Gastrocnemius medialis (tissue), 4 donors: ENCODE measurements at regions not wholly inside any gene's neighbourhood (a gene's known extent, or its start where the extent isn't known, plus 50 kb on each side); places are given as distances from the start of the nearest gene placed in this dataset.

Experiments used
- ATAC-seq, 2 donors: fragments of 150-250 bp; one replicate each; pipeline ENCODE4 v1.9.1; 2016
- DNase-seq, 2 donors: peaks; one replicate each; pipeline ENCODE4 v3.0.0-alpha.2; 2019
- H3K27ac ChIP-seq, 4 donors: fragments of 200-600 bp; sonication (generic); 1 replicate in 1 of 4; 2 replicates in 3 of 4; pipeline ENCODE4 v1.5.1; 2016 to 2018; ENCODE audit warnings: mild to moderate bottlenecking in 2 of 4, moderate library complexity in 1 of 4
- H3K27me3 ChIP-seq, 3 donors: fragments of 200-600 bp; sonication (generic) in 2 of 3; 1 replicate in 1 of 3; 2 replicates in 2 of 3; pipeline versions ENCODE4 v1.5.1 to v1.6.0; 2016 to 2019; ENCODE audit warnings: mild to moderate bottlenecking in 1 of 3, moderate library complexity in 1 of 3
- H3K36me3 ChIP-seq, 2 donors: fragments of 200-600 bp; sonication (generic) in 1 of 2; one replicate each; pipeline ENCODE4 v1.5.1; 2017 to 2018
- H3K4me1 ChIP-seq, 2 donors: fragments of 200-600 bp; sonication (generic) in 1 of 2; one replicate each; pipeline ENCODE4 v1.5.1; 2016 to 2017; ENCODE audit warnings: mild to moderate bottlenecking in 2 of 2
- H3K4me3 ChIP-seq, 4 donors: fragments of 200-600 bp; sonication (generic) in 3 of 4; 1 replicate in 1 of 4; 2 replicates in 3 of 4; pipeline ENCODE4 v1.5.1; 2016 to 2019; ENCODE audit warnings: mild to moderate bottlenecking in 2 of 4
- H3K9me3 ChIP-seq, 3 donors: fragments of 200-600 bp; sonication (generic) in 2 of 3; 1 replicate in 1 of 3; 2 replicates in 2 of 3; pipeline ENCODE4 v1.5.1; 2016 to 2019
- POLR2A ChIP-seq, 2 donors: fragments of 450-650 bp; IDR thresholded peaks; one replicate each; pipeline ENCODE4 v1.6.1; 2017; ENCODE audit warnings: antibody characterized with exemption in 2 of 2, mild to moderate bottlenecking in 2 of 2, moderate library complexity in 2 of 2
- in situ Hi-C, 4 donors: fragments of 200-750 bp; cut with MboI; loops; one replicate each; pipeline versions ENCODE4 v1.15.0 to v1.8.0; 2017; ENCODE audit warnings: low sequenced_read_pairs in 4 of 4
- intact Hi-C: fragments of 100-400 bp; cut with DNase I; formaldehyde crosslinking; loops from one replicate; pipeline ENCODE4 v1.15.1; 2023; ENCODE audit warnings: low total_unique reads
- TF ChIP-seq, protein P1 (sequence below), 5 experiments: fragments of 450-650 bp in 3 of 5; fragments of 200-600 bp in 2 of 5; sonication (generic) in 2 of 5; IDR thresholded peaks in 4 of 5; conservative IDR thresholded peaks in 1 of 5; 1 replicate in 4 of 5; 2 replicates in 1 of 5; pipeline ENCODE4 v1.5.1; 2016 to 2019; ENCODE audit warnings: antibody characterized with exemption in 5 of 5, mild to moderate bottlenecking in 3 of 5, moderate library complexity in 3 of 5

- DNase-seq (peak in 1 of 2 donors; percentile 34), ATAC-seq (peak; percentile 73 to 77)
- in situ Hi-C loops (loop anchor here in 1 of 4 donors (10.0 kb wide), 1 partner anchor 51 kb away; no protein-coding TSS in a partner anchor), intact Hi-C loops (loop anchor here (2.0 to 5.0 kb wide), 2 partner anchors 23 to 207 kb away; no protein-coding TSS in a partner anchor)
- no peak overlapping the region for H3K4me3 ChIP-seq
- no peaks in the 10 kb centered on the region for H3K9me3 ChIP-seq
- peaks cover 25 to 37% of the 10 kb centered on the region in 2 donors for H3K4me1 ChIP-seq
- H3K27ac ChIP-seq = peak overlapping the region; percentile 76 to 83 (median 78)
- H3K36me3 ChIP-seq = no peaks in the 10 kb centered on the region
- TF ChIP-seq, protein P1, sequence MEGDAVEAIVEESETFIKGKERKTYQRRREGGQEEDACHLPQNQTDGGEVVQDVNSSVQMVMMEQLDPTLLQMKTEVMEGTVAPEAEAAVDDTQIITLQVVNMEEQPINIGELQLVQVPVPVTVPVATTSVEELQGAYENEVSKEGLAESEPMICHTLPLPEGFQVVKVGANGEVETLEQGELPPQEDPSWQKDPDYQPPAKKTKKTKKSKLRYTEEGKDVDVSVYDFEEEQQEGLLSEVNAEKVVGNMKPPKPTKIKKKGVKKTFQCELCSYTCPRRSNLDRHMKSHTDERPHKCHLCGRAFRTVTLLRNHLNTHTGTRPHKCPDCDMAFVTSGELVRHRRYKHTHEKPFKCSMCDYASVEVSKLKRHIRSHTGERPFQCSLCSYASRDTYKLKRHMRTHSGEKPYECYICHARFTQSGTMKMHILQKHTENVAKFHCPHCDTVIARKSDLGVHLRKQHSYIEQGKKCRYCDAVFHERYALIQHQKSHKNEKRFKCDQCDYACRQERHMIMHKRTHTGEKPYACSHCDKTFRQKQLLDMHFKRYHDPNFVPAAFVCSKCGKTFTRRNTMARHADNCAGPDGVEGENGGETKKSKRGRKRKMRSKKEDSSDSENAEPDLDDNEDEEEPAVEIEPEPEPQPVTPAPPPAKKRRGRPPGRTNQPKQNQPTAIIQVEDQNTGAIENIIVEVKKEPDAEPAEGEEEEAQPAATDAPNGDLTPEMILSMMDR (IDR thresholded peaks at IDR 0.05 in 4 of 5, conservative IDR thresholded peaks at IDR 0.05 in 1 of 5) = peak in 2 of 5 experiments; percentile 12 to 31
- TF ChIP-seq POLR2A (IDR thresholded peaks at IDR 0.05) = no peak
- no peaks in the 10 kb centered on the region for H3K27me3 ChIP-seq
Observed at GRCh38 chr2:47274054-47274782, 94.9 kb upstream of the EPCAM start.

GRCh38 chr2:47272905-47273758, 96.0 kb upstream of the EPCAM start:
- no peaks in the 10 kb centered on the region for H3K27me3 ChIP-seq
- in situ Hi-C loops = loop anchor here in 1 of 4 donors (10.0 kb wide), 1 partner anchor 52 kb away; no protein-coding TSS in a partner anchor
- peak overlapping the region; percentile 76 to 83 (median 78) for H3K27ac ChIP-seq
- H3K4me3 ChIP-seq = peak overlapping the region in 3 of 4 donors; percentile 33 to 41 (median 35)
- intact Hi-C loops = loop anchor here (1.0 to 5.0 kb wide), 4 partner anchors 50 to 356 kb away; no protein-coding TSS in a partner anchor
- TF ChIP-seq POLR2A (IDR thresholded peaks at IDR 0.05) = no peak
- TF ChIP-seq, protein P1 (IDR thresholded peaks at IDR 0.05 in 4 of 5, conservative IDR thresholded peaks at IDR 0.05 in 1 of 5) = no peak
- H3K4me1 ChIP-seq = peaks cover 25 to 38% of the 10 kb centered on the region in 2 donors
- no peak for DNase-seq
- no peaks in the 10 kb centered on the region for H3K9me3 ChIP-seq
- ATAC-seq = no peak
- H3K36me3 ChIP-seq = no peaks in the 10 kb centered on the region

- peak; percentile 22 to 56 for DNase-seq
- Histone ChIP-seq H3K4me1 (peaks cover 25 to 38% of the 10 kb centered on the region in 2 donors), H3K36me3 (no peaks in the 10 kb centered on the region), H3K27me3 (no peaks in the 10 kb centered on the region), H3K27ac (peak overlapping the region; percentile 76 to 83 (median 78)), H3K4me3 (peak overlapping the region; percentile 33 to 41 (median 36)), H3K9me3 (no peaks in the 10 kb centered on the region)
- no peak for TF ChIP-seq POLR2A (IDR thresholded peaks at IDR 0.05)
- TF ChIP-seq, protein P1 (IDR thresholded peaks at IDR 0.05 in 4 of 5, conservative IDR thresholded peaks at IDR 0.05 in 1 of 5) = peak; percentile 97 to 98 (median 97)
- in situ Hi-C loops (loop anchor here in 1 of 4 donors (10.0 kb wide), 1 partner anchor 53 kb away; no protein-coding TSS in a partner anchor), intact Hi-C loops (loop anchor here (1.0 to 5.0 kb wide), 4 partner anchors 51 to 355 kb away; no protein-coding TSS in a partner anchor)
- peak; percentile 25 to 75 for ATAC-seq
Observed at GRCh38 chr2:47272031-47272864, 95.9 kb upstream of the CALM2 start.
